ENCODE measurements at regions not wholly inside any gene's neighbourhood (a gene's known extent, or its start where the extent isn't known, plus 50 kb on each side); places are given as distances from the start of the nearest gene placed in this dataset.

- TF ChIP-seq CTCF (optimal IDR thresholded peaks at IDR 0.05 in 1 of 3, IDR thresholded peaks at IDR 0.05 in 1 of 3, conservative IDR thresholded peaks at IDR 0.05 in 1 of 3; ENCODE audit: extremely low read depth in 1 of 3, insufficient read depth in 2 of 3, low read length in 3 of 3), result no peak
- TF ChIP-seq EZH2 (IDR thresholded peaks at IDR 0.05; ENCODE audit: low read length), result no peak
Observed at GRCh38 chr6:12544821-12545565, 171.6 kb upstream of the PHACTR1 start.
